ENCODE measurements at regions not wholly inside any gene's neighbourhood (a gene's known extent, or its start where the extent isn't known, plus 50 kb on each side); places are given as distances from the start of the nearest gene placed in this dataset.

GRCh38 chr12:9404469-9405260, 196.5 kb upstream of the PZP start:
- Histone ChIP-seq H3K79me1 (ENCODE audit: low read depth in 1 of 2, low read length in 2 of 2) (no peaks in the 10 kb centered on the region), H2BK120ac (ENCODE audit: low read depth, low read length) (no peak overlapping the region), H3K4me3 (ENCODE audit: insufficient read depth, low read depth, low read length) (no peak overlapping the region), H3K18ac (ENCODE audit: low read depth, low read length) (no peak overlapping the region), H3K4me2 (ENCODE audit: low read depth, low read length) (no peak overlapping the region), H2BK5ac (ENCODE audit: low read depth, low read length, poor library complexity, severe bottlenecking) (no peak overlapping the region), H2BK15ac (ENCODE audit: low read depth, low read length) (no peak overlapping the region), H3K27ac (ENCODE audit: insufficient read depth, low read length) (no peak overlapping the region), H3K14ac (replicated peaks; ENCODE audit: low read depth, low read length) (no peak overlapping the region), H3K4ac (ENCODE audit: low read depth, low read length) (no peak overlapping the region), H3K56ac (ENCODE audit: extremely low read depth, insufficient read depth, low read length) (no peak overlapping the region), H3K36me3 (ENCODE audit: control insufficient read depth, insufficient read depth, low read length) (no peaks in the 10 kb centered on the region), H4K91ac (ENCODE audit: insufficient read depth, low read depth, low read length) (no peak overlapping the region), H3K9me1 (ENCODE audit: insufficient read depth, low read length) (no peaks in the 10 kb centered on the region), H2BK20ac (ENCODE audit: low read depth, low read length) (no peak overlapping the region), H3K4me1 (ENCODE audit: control insufficient read depth, insufficient read depth, low read length) (no peaks in the 10 kb centered on the region; the same call in 1 of the 2 replicates), H3K23ac (ENCODE audit: low read depth, low read length) (no peak overlapping the region), H3K27me3 (ENCODE audit: control insufficient read depth, insufficient read depth, low read length) (peaks cover 5% of the 10 kb centered on the region; the same call in 1 of the 2 replicates), H4K5ac (ENCODE audit: low read depth, low read length) (no peak overlapping the region), H2AK5ac (ENCODE audit: low read depth, low read length) (no peak overlapping the region), H2AK9ac (replicated peaks; ENCODE audit: low read depth, low read length, poor library complexity) (no peak overlapping the region), H4K20me1 (ENCODE audit: insufficient read depth, low read length) (no peaks in the 10 kb centered on the region), H3K9ac (ENCODE audit: low read depth, low read length) (no peak overlapping the region), H2AFZ (replicated peaks; ENCODE audit: low read length, poor library complexity) (no peak overlapping the region), H4K8ac (ENCODE audit: low read depth in 2 of 2, low read length in 2 of 2) (no peak overlapping the region), H3K9me3 (ENCODE audit: control insufficient read depth, insufficient read depth, low read length) (no peaks in the 10 kb centered on the region)
- ChIA-PET POLR2A (ENCODE audit: unreplicated experiment) (no interaction called here), CTCF (no interaction called here)
- intact Hi-C loops (cut with micrococcal nuclease) (no loop called here), in situ Hi-C loops (cut with MboI; ENCODE audit: low sequenced_read_pairs) (no loop called here), dilution Hi-C loops (cut with HindIII; ENCODE audit: low sequenced_read_pairs, unreplicated experiment) (no loop called here)
- no peak for ATAC-seq (ENCODE audit: low read depth)
- WGBS, 2 experiments (ENCODE audit: extremely low coverage in 2 of 2, insufficient read length in 1 of 2): no CpG with 5 or more reads among the region's 39 CpGs
- TF ChIP-seq NFE2L2 (IDR thresholded peaks at IDR 0.05; ENCODE audit: low read depth, low read length): no peak
- TF ChIP-seq CTCF (conservative IDR thresholded peaks at IDR 0.05; ENCODE audit: low read depth, low read length): no peak
- TF ChIP-seq RCOR1 (IDR thresholded peaks at IDR 0.05; ENCODE audit: insufficient replicate concordance, low read length): no peak
- TF ChIP-seq POLR2A (IDR thresholded peaks at IDR 0.05; ENCODE audit: low read depth, low read length): no peak
- no peak for TF ChIP-seq CEBPB (IDR thresholded peaks at IDR 0.05; ENCODE audit: low read depth, low read length)
- no peak for TF ChIP-seq CHD1 (IDR thresholded peaks at IDR 0.05; ENCODE audit: low read depth, low read length)
- no peak for TF ChIP-seq RAD21 (IDR thresholded peaks at IDR 0.05; ENCODE audit: low read length)
- TF ChIP-seq MXI1 (IDR thresholded peaks at IDR 0.05; ENCODE audit: borderline replicate concordance, low read depth, low read length): no peak
- TF ChIP-seq MAFK (IDR thresholded peaks at IDR 0.05; ENCODE audit: low read depth, low read length): no peak
- no peak for DNase-seq
- no TSS peak for BruUV-seq (replicated peaks)
